ENCODE measurements at regions not wholly inside any gene's neighbourhood (a gene's known extent, or its start where the extent isn't known, plus 50 kb on each side); places are given as distances from the start of the nearest gene placed in this dataset.

DNA sequence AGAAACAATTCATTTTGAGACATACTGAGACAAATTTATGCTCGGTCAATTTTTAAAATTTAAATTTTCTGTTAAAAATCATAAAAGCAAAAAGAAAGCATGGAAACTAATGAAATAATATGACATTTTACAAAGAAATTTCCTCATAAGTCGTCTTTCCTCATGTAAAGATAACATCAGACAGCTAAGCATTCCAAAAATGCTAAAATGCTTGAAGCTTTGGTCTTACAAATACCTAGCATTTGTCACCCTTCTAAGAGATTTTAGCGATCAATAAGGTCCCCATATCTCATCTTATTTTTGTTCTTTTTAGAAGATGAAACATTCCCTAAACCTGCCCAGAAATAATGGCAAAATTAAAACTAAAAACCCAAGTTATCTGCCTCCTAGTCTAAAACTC, 68.5 kb upstream of the FREM2 start (continued):
- TF ChIP-seq, protein P1, sequence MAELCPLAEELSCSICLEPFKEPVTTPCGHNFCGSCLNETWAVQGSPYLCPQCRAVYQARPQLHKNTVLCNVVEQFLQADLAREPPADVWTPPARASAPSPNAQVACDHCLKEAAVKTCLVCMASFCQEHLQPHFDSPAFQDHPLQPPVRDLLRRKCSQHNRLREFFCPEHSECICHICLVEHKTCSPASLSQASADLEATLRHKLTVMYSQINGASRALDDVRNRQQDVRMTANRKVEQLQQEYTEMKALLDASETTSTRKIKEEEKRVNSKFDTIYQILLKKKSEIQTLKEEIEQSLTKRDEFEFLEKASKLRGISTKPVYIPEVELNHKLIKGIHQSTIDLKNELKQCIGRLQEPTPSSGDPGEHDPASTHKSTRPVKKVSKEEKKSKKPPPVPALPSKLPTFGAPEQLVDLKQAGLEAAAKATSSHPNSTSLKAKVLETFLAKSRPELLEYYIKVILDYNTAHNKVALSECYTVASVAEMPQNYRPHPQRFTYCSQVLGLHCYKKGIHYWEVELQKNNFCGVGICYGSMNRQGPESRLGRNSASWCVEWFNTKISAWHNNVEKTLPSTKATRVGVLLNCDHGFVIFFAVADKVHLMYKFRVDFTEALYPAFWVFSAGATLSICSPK (IDR thresholded peaks at IDR 0.05; ENCODE audit: borderline replicate concordance), result no peak
- TF ChIP-seq SRSF3 (IDR thresholded peaks at IDR 0.05; ENCODE audit: insufficient read depth, low read length), result no peak

DNA sequence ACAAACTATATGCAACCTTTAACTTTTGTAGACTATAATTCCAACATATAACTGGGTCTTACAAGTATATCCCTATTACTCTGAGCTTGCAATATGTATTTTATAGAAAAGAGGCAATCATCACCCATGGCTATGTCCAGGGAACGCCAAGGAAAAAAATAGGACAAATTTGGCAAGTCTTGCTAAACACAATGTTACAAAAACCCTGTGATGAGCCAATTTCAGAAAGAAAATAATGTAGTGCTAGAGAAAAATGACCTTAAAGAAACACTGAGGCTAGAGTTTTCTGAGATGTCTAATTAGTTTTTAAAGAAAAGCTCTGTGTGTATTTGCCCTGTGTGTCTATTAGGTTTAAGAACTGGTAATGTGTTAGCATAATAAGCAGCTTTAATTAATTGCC, 68.0 kb upstream of the FREM2 start:
- Histone ChIP-seq H3K9ac (ENCODE audit: insufficient read depth in 1 of 2, low read depth in 2 of 2, low read length in 2 of 2) (no peak overlapping the region), H3K36me3 (ENCODE audit: control insufficient read depth, insufficient read depth, low read length) (no peaks in the 10 kb centered on the region), H3K4me2 (ENCODE audit: insufficient read depth, low read length) (no peak overlapping the region), H3K27me3 (ENCODE audit: control insufficient read depth in 2 of 2, insufficient read depth in 2 of 2, low read length in 2 of 2) (no peaks in the 10 kb centered on the region), H2AFZ (ENCODE audit: low read depth, low read length) (no peak overlapping the region), H3K9me1 (ENCODE audit: control insufficient read depth, insufficient read depth, low read length) (no peaks in the 10 kb centered on the region), H3K79me2 (ENCODE audit: control insufficient read depth, insufficient read depth, low read length) (no peaks in the 10 kb centered on the region), H3K27ac (ENCODE audit: extremely low read depth, low read depth, low read length) (no peak overlapping the region), H3K4me3 (no peak overlapping the region), H3K9me3 (replicated peaks; ENCODE audit: control insufficient read depth, insufficient read depth, low read depth, low read length) (no peaks in the 10 kb centered on the region; the same call in 1 of the 2 replicates), H3K4me1 (replicated peaks in 1 of 2; ENCODE audit: control insufficient read depth in 2 of 2, insufficient read depth in 2 of 2, low read length in 2 of 2) (no peaks in the 10 kb centered on the region), H4K20me1 (replicated peaks; ENCODE audit: control insufficient read depth, insufficient read depth, low read length) (no peaks in the 10 kb centered on the region)
- POLR2A ChIA-PET, result no interaction called here
- CTCF ChIA-PET (ENCODE audit: low intra/inter-chr PET ratio), result no interaction called here
- no TSS peak for BruUV-seq (replicated peaks)
- ATAC-seq, result no peak
- intact Hi-C loops (cut with micrococcal nuclease) (no loop called here), in situ Hi-C loops (cut with MboI) (no loop called here)
- DNase-seq (ENCODE audit: extremely low read depth in 1 of 4, low spot score in 3 of 4), result no peak
- 0% methylated on average over 1 of the region's 1 CpG for WGBS (ENCODE audit: insufficient coverage, low coverage, missing lambda C conversion rate)
- TF ChIP-seq ZNF174 (CRISPR knock-in tag; IDR thresholded peaks at IDR 0.05) (no peak), CSDE1 (IDR thresholded peaks at IDR 0.05) (no peak)
- FAIRE-seq, result no peak
